ENCODE measurements at regions not wholly inside any gene's neighbourhood (a gene's known extent, or its start where the extent isn't known, plus 50 kb on each side); places are given as distances from the start of the nearest gene placed in this dataset.

- ChIA-PET POLR2A (no interaction called here), RAD21 (ENCODE audit: low non-redundant PET in 1 of 2, low total read pairs in 2 of 2, uncharacterized antibody in 2 of 2, unreplicated experiment in 2 of 2) (no interaction called here), CTCF (no interaction called here)
- intact Hi-C loops (cut with micrococcal nuclease), result no loop called here
- Histone ChIP-seq H3K4me2 (ENCODE audit: low read length) (no peak overlapping the region), H3K4me3 (replicated peaks in 1 of 2; ENCODE audit: low read depth in 1 of 2, low read length in 2 of 2) (no peak overlapping the region), H2AFZ (ENCODE audit: low read depth, low read length, poor library complexity, severe bottlenecking) (no peak overlapping the region), H3K27me3 (ENCODE audit: insufficient read depth, low read length) (no peaks in the 10 kb centered on the region), H3K9me3 (ENCODE audit: control insufficient read depth in 1 of 2, insufficient read depth in 1 of 2, low read depth in 1 of 2, low read length in 2 of 2) (no peaks in the 10 kb centered on the region), H3K4me1 (ENCODE audit: control insufficient read depth in 1 of 2, insufficient read depth in 2 of 2, low read length in 2 of 2) (peaks cover 2 to 7% of the 10 kb centered on the region in 2 experiments; a peak in 2 of 4 replicates), H4K20me1 (ENCODE audit: insufficient read depth) (no peaks in the 10 kb centered on the region), H3K79me2 (ENCODE audit: insufficient read depth, low read length) (no peaks in the 10 kb centered on the region), H3K36me3 (ENCODE audit: control insufficient read depth in 1 of 2, insufficient read depth in 2 of 2, low read length in 2 of 2) (no peaks in the 10 kb centered on the region), H3K27ac (ENCODE audit: low read depth, low read length) (no peak overlapping the region), H3K9me2 (ENCODE audit: insufficient read depth) (no peaks in the 10 kb centered on the region), H3K9ac (ENCODE audit: low read length) (no peak overlapping the region)
- DNase-seq (ENCODE audit: low read depth, low spot score) (no peak), ATAC-seq (no peak)
- TF ChIP-seq ZBTB33 (IDR thresholded peaks at IDR 0.05; ENCODE audit: extremely low read depth, insufficient replicate concordance, low read length) (no peak), FOSL1 (IDR thresholded peaks at IDR 0.05; ENCODE audit: low read depth) (no peak), EGR1 (IDR thresholded peaks at IDR 0.05; ENCODE audit: low read depth) (no peak), SP1 (IDR thresholded peaks at IDR 0.05; ENCODE audit: low read depth) (no peak), ZNF274 (IDR thresholded peaks at IDR 0.05; ENCODE audit: low read depth, low read length) (no peak), RAD21 (IDR thresholded peaks at IDR 0.05; ENCODE audit: low read depth) (no peak), EZH2phosphoT487 (IDR thresholded peaks at IDR 0.05; ENCODE audit: borderline replicate concordance) (no peak), REST (IDR thresholded peaks at IDR 0.05; ENCODE audit: low read depth) (no peak), CTCF (IDR thresholded peaks at IDR 0.05 in 2 of 3, conservative IDR thresholded peaks at IDR 0.05 in 1 of 3; ENCODE audit: borderline replicate concordance in 1 of 3, insufficient read depth in 1 of 3, low read depth in 2 of 3, low read length in 2 of 3) (no peak), SRF (IDR thresholded peaks at IDR 0.05; ENCODE audit: low read depth) (no peak), MAX (IDR thresholded peaks at IDR 0.05) (no peak), ZFX (IDR thresholded peaks at IDR 0.05) (no peak)
- BruUV-seq (replicated peaks), result no TSS peak
These were observed 586.0 kb downstream of the CCDC171 start for GRCh38 chr9:16138561-16139491.
